ENCODE measurements at regions not wholly inside any gene's neighbourhood (a gene's known extent, or its start where the extent isn't known, plus 50 kb on each side); places are given as distances from the start of the nearest gene placed in this dataset.
"Not testable (repeated sequence)": the region's sequence is repeated elsewhere in the genome, so short reads cannot be mapped to it uniquely, and the experiment has no call there.

DNA sequence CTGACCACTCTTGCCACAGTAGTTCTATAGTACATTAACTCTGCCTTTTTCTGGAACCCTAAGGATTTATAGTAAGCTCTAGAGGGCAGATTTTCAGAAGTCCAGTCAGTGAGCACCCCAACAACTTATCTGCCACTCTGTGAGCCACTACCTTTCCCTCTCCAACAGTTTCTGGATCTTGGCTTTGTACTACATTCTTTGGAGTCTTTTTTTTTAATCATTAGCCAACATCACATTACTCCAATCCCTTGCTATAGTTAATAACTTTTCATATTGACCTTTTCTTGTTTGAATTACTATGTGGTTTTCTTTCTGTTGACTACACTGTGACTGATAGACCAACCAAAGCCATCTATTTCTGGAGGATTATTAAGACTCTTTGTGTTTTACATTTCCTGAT, 1596.7 kb upstream of the PRMT6 start:
- Mint-ChIP-seq H3K4me3 (no peak overlapping the region), H3K27ac (no peak overlapping the region), H3K27me3 (no peaks in the 10 kb centered on the region), H3K9me3 (peaks cover under 1% of the 10 kb centered on the region), H3K4me1 (no peaks in the 10 kb centered on the region), H3K36me3 (ENCODE audit: low read depth) (no peaks in the 10 kb centered on the region)
- intact Hi-C loops (cut with micrococcal nuclease) = no loop called here
- DNase-seq = no peak

DNA sequence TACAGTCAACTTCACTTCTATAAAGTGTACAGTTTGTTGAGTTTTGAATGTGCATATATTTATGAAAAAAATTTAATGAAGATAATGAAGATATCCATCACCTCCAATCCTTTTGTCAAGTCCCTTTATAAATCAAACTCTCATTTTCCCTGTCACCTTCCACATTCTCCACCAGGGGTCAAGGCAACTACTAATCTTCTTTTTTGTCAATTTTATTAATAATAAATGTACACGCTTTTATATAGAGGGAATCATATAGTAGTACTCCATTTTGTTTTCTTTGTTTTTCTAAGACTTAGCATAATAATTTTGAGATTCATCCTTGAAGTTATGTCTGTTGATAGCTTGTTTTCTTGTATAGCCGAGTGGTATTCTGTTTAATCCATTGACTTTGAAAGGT, 1594.2 kb upstream of the PRMT6 start:
- Mint-ChIP-seq H3K27ac (no peak overlapping the region), H3K9me3 (peaks cover 3% of the 10 kb centered on the region), H3K27me3 (no peaks in the 10 kb centered on the region), H3K4me3 (no peak overlapping the region), H3K36me3 (ENCODE audit: low read depth) (no peaks in the 10 kb centered on the region), H3K4me1 (no peaks in the 10 kb centered on the region)
- no peak for DNase-seq
- intact Hi-C loops (cut with micrococcal nuclease) = no loop called here

DNA sequence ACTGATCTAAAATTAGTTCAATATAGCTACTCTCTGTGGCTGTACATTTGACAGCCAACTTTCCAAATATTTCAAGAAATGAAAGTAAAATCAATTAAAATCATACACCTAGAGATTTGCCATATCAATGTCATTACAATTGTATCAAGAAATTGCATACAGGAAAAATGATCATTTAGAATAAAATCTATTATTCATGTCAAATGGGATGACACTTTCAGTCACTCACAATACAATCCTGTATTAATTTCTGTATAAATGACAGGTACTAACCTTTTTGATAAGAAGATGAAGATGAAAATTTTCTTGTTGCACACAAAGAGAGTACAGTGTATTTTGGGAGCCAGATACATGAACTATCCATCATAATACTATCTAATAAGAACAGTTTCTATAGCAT, 1588.9 kb upstream of the PRMT6 start:
- H3K4me1 Mint-ChIP-seq = no peaks in the 10 kb centered on the region
- H3K27me3 Mint-ChIP-seq = no peaks in the 10 kb centered on the region
- H3K27ac Mint-ChIP-seq = no peak overlapping the region
- H3K4me3 Mint-ChIP-seq = no peak overlapping the region
- H3K36me3 Mint-ChIP-seq (ENCODE audit: low read depth) = no peaks in the 10 kb centered on the region
- DNase-seq = no peak
- H3K9me3 Mint-ChIP-seq = peaks cover 5% of the 10 kb centered on the region
- intact Hi-C loops (cut with micrococcal nuclease) = no loop called here

DNA sequence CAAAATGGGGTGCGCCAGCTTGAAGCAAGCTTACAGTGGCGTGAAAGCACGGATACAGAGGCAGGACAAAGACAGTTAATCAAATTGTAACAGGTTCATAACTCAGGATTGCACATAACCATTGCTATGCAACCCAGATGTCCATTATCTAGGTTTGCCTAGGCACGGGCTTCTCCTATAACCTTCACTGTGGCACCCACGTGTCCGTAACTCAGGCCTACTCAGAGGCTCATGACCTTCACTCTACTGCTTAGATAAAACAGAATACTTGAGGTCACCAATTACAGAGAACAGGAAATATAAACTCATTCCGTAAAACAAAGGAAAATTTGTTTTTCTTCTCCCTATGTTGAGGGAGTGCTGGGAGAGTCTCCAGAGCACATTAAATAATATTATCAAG, 1585.9 kb upstream of the PRMT6 start:
- H3K4me1 Mint-ChIP-seq = not testable (repeated sequence)

DNA sequence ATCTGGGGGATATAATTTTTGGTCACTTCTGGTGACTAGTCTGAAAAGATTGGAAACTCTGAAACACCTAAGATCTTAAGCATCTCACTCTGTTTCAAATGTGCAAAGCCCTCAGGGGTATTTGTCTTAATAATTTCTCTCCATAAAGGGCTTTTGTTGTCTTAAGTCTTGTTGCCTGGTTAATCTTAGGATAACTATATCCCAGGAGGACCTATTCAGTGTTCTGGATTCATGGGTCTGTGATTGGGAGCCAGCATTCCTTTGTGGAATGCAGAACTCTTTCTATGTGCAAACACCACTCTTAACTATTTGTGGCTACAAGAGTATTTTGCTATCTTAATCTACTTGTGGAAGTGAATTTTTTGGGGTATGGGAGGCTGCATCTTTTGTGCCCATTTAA, 1573.0 kb upstream of the PRMT6 start:
- H3K4me1 Mint-ChIP-seq = no peaks in the 10 kb centered on the region

More for the DNA sequence above, 1585.9 kb upstream of the PRMT6 start:
- H3K9me3 Mint-ChIP-seq; H3K27ac Mint-ChIP-seq; intact Hi-C loops (cut with micrococcal nuclease); H3K4me3 Mint-ChIP-seq; H3K36me3 Mint-ChIP-seq (ENCODE audit: low read depth); DNase-seq; H3K27me3 Mint-ChIP-seq: not testable (repeated sequence)

DNA sequence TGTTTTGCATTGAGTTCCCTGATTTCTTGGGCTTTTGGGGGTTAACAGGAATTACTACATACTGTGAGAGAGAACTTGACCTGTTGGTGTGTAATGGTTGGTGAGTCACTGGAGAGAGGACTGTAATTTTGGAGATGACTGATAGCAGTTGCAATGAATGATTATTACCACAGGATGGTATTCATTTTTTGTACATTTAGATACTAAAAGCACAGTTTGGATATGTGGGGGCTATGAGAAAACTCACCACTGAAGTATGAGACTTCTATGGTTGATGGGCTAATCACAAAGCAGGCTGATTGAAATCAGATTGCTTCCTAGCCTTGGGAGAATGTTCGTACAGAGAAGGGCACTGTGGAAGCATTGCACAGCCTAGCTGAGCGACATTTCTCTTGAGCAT, 1571.3 kb upstream of the PRMT6 start:
- Mint-ChIP-seq H3K36me3 (ENCODE audit: low read depth) (no peaks in the 10 kb centered on the region), H3K27ac (no peak overlapping the region), H3K4me1 (no peaks in the 10 kb centered on the region), H3K9me3 (no peaks in the 10 kb centered on the region), H3K4me3 (no peak overlapping the region), H3K27me3 (no peaks in the 10 kb centered on the region)
- no peak for DNase-seq
- intact Hi-C loops (cut with micrococcal nuclease) = no loop called here

More for the DNA sequence above, 1573.0 kb upstream of the PRMT6 start:
- intact Hi-C loops (cut with micrococcal nuclease) = no loop called here
- Mint-ChIP-seq H3K4me3 (no peak overlapping the region), H3K36me3 (ENCODE audit: low read depth) (no peaks in the 10 kb centered on the region), H3K27me3 (no peaks in the 10 kb centered on the region), H3K27ac (no peak overlapping the region), H3K9me3 (no peaks in the 10 kb centered on the region)
- no peak for DNase-seq

DNA sequence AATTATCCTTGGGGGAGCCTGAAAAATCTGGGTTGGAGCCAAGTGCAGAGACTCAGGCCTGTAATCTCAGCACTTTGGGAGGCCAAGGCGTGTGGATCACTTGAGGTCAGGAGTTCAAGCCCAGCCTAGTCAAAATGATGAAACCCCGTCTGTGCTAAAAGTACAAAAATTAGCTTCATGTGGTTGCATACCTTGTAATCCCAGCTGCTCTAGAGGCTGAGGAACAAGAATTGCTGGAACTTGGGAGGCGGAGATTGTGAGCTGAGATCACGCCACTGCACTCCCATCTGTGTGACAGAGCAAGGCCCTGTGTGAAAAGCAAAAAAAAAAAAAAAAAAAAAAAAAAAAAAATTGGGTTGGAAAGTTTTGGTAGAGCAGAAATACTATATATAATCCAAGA, 1563.6 kb upstream of the PRMT6 start:
- Mint-ChIP-seq H3K4me1 (no peaks in the 10 kb centered on the region), H3K9me3 (peaks cover 7% of the 10 kb centered on the region), H3K27me3 (no peaks in the 10 kb centered on the region), H3K4me3 (no peak overlapping the region), H3K27ac (no peak overlapping the region), H3K36me3 (ENCODE audit: low read depth) (no peaks in the 10 kb centered on the region)
- intact Hi-C loops (cut with micrococcal nuclease) = no loop called here
- no peak for DNase-seq

DNA sequence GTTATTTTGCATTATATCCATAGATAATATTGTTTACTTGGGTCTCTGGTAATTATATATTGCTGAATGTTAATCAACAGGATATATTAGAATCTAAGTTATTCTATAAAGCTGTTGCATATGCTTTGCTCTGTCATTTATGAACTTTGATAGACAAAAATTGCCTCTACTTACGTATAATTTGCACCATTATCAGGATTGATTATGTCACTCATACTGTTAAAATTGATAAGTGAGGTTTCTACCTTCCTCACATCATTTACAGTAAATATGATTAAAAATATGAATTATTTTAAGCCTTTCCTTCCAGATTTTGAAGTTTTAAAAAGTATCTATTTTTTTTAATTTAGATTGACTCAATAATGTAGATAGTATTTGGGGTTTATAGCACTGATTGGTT, 1540.4 kb upstream of the PRMT6 start:
- no peak for DNase-seq
- no peaks in the 10 kb centered on the region for H3K27me3 Mint-ChIP-seq
- H3K9me3 Mint-ChIP-seq = no peaks in the 10 kb centered on the region
- no peak overlapping the region for H3K4me3 Mint-ChIP-seq
- H3K36me3 Mint-ChIP-seq (ENCODE audit: low read depth) = no peaks in the 10 kb centered on the region
- no peak overlapping the region for H3K27ac Mint-ChIP-seq
- H3K4me1 Mint-ChIP-seq = no peaks in the 10 kb centered on the region
- intact Hi-C loops (cut with micrococcal nuclease) = no loop called here

DNA sequence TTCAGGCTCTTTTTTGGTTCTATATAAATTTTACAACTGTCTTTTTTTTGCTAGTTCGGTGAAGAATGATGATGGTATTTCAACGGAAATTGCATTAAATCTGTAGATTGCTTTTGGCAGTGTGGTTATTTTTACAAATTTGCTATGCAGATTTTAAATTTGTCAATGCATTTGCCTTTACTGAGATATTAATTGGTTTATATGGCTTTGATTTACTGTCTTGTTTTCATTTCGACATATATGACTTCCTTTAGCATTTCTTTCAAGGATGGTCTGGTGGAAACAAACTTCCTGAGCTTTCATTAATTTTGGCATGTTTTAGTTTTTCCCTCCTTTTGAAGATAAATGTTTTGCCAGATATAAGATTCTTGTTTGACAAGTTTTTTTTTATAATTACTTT, 1522.5 kb upstream of the PRMT6 start:
- Mint-ChIP-seq H3K36me3 (ENCODE audit: low read depth) (no peaks in the 10 kb centered on the region), H3K27ac (no peak overlapping the region), H3K9me3 (peaks cover 13% of the 10 kb centered on the region), H3K4me3 (no peak overlapping the region), H3K27me3 (no peaks in the 10 kb centered on the region), H3K4me1 (no peaks in the 10 kb centered on the region)
- no peak for DNase-seq
- intact Hi-C loops (cut with micrococcal nuclease) = no loop called here

DNA sequence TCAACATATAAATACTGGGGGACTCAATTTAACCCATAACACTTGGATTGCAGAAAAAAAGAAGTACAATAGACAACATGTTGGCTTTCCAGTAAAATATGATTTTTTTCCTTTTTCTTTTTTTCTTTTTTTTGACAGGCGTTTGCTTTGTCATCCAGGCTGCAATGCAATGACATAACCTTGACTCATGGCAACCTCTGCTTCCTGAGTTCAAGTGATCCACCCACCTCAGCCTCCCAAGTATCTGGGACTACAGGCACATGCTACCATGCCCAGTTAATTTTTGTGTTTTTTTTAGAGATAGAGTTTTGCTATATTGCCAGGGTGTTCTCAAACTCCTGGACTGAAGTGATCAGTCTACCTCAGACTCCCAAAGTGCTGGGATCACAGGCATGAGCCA, 1512.0 kb upstream of the PRMT6 start:
- intact Hi-C loops (cut with micrococcal nuclease) = no loop called here
- peaks cover 4% of the 10 kb centered on the region for H3K9me3 Mint-ChIP-seq
- H3K4me3 Mint-ChIP-seq = no peak overlapping the region
- H3K27ac Mint-ChIP-seq = no peak overlapping the region
- no peaks in the 10 kb centered on the region for H3K4me1 Mint-ChIP-seq
- no peaks in the 10 kb centered on the region for H3K27me3 Mint-ChIP-seq
- no peaks in the 10 kb centered on the region for H3K36me3 Mint-ChIP-seq (ENCODE audit: low read depth)
- DNase-seq = no peak

DNA sequence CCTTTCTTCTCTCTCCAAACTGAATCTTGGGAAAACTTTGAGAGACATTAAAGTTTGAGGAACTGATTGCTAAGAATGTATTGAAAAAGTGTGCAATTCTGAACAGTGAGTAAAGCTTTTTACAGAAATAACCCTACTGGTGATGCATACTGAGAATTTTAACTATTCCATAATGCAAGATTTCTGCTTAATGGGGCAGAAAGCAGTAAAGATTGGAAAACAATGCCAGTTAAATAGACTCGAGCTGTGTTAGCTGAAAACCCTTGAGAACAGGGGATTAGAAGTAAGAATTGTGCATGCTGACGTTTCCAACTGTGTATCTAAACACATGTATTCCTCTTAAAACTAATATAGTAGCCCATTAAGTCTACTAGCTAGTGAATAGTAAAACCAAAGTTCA, 1500.2 kb upstream of the PRMT6 start:
- no peak for DNase-seq
- H3K27me3 Mint-ChIP-seq = no peaks in the 10 kb centered on the region
- no peak overlapping the region for H3K4me3 Mint-ChIP-seq
- intact Hi-C loops (cut with micrococcal nuclease) = no loop called here
- no peaks in the 10 kb centered on the region for H3K4me1 Mint-ChIP-seq
- no peak overlapping the region for H3K27ac Mint-ChIP-seq
- H3K36me3 Mint-ChIP-seq (ENCODE audit: low read depth) = no peaks in the 10 kb centered on the region
- H3K9me3 Mint-ChIP-seq = no peaks in the 10 kb centered on the region

DNA sequence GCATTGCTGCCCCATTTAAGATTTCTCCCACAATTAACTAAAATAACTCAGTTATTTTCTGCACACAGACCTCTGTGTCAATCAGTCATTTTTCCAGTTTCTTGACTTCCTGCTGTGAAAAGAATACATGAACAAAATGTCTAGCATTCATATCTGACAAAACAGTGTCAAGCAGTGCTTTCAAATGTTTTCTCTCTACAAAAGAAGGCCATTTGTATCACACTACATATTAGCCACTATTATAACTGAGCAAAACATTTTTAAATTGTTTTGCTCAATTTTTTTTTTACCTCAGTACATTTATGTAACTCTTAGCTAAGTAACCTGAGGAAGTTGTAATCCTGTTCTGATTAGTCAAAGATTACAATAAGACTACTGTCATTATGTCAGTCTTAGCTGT, 1498.5 kb upstream of the PRMT6 start:
- Mint-ChIP-seq H3K4me3 (no peak overlapping the region), H3K4me1 (no peaks in the 10 kb centered on the region), H3K27me3 (no peaks in the 10 kb centered on the region), H3K27ac (no peak overlapping the region), H3K9me3 (no peaks in the 10 kb centered on the region), H3K36me3 (ENCODE audit: low read depth) (no peaks in the 10 kb centered on the region)
- intact Hi-C loops (cut with micrococcal nuclease) = no loop called here
- no peak for DNase-seq

DNA sequence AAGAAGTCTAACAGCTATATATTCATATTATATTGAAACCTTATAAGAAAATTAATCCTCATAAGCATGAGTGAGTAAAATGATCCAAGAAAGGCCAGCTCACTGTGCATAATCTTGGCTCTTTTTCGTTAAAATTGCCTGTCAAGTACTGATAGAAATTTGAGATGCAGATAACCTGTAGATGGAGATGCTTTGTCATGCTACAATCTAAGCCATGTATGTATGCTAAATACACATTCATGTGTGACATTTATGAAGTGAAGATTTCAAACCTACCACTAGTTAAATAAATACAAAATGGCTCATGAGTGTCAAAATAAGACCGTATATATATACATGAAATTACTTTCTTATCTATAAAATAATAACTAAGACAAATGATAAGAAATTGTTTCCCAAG, 1491.5 kb upstream of the PRMT6 start:
- no peak overlapping the region for H3K27ac Mint-ChIP-seq
- no peaks in the 10 kb centered on the region for H3K36me3 Mint-ChIP-seq (ENCODE audit: low read depth)
- H3K9me3 Mint-ChIP-seq = no peaks in the 10 kb centered on the region
- no peak overlapping the region for H3K4me3 Mint-ChIP-seq
- intact Hi-C loops (cut with micrococcal nuclease) = no loop called here
- no peak for DNase-seq
- no peaks in the 10 kb centered on the region for H3K4me1 Mint-ChIP-seq
- H3K27me3 Mint-ChIP-seq = no peaks in the 10 kb centered on the region

DNA sequence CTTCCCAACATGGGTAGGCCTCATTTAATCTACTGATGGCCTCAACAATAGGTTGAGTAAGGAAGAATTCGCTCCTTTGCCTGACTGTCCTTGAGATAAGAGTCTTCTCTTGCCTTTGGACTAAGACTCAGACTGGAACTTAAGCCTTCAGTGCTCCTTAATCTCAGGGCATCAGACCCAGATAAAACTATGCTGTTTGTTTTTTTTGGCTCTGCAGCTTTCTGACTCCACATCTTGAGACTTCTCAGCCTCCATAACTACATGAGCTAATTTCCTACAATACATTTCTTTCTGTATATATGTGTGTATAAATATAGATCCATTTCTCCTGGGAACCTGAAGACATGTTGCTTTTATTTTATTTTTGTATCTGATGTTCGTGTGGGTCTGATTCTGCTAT, 1470.7 kb upstream of the PRMT6 start:
- Mint-ChIP-seq H3K9me3 (peaks cover 11% of the 10 kb centered on the region), H3K36me3 (ENCODE audit: low read depth) (no peaks in the 10 kb centered on the region), H3K27ac (no peak overlapping the region), H3K27me3 (no peaks in the 10 kb centered on the region), H3K4me1 (no peaks in the 10 kb centered on the region), H3K4me3 (no peak overlapping the region)
- no peak for DNase-seq
- intact Hi-C loops (cut with micrococcal nuclease) = no loop called here

DNA sequence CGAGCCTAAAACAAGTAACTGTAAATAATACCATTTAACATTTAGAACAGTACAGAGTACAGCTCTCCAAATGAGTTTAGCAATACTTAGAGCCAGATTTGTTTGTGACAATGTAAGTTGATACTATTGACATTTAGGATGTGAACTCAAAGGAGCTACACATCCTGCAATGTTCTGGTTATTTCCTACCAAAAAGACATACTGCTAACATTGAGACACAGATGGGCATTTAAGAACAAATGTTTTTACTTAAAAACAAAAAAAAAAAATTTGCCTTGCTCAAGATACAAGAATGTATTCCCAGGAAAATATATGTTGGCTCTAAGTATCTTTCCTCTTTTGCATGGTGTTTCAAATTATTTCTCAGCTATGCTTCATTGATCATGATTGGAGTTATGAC, 1464.8 kb upstream of the PRMT6 start:
- no peak overlapping the region for H3K27ac Mint-ChIP-seq
- intact Hi-C loops (cut with micrococcal nuclease) = no loop called here
- no peaks in the 10 kb centered on the region for H3K27me3 Mint-ChIP-seq
- DNase-seq = no peak
- H3K36me3 Mint-ChIP-seq (ENCODE audit: low read depth) = no peaks in the 10 kb centered on the region
- H3K4me1 Mint-ChIP-seq = no peaks in the 10 kb centered on the region
- H3K9me3 Mint-ChIP-seq = peaks cover 7% of the 10 kb centered on the region
- H3K4me3 Mint-ChIP-seq = no peak overlapping the region

DNA sequence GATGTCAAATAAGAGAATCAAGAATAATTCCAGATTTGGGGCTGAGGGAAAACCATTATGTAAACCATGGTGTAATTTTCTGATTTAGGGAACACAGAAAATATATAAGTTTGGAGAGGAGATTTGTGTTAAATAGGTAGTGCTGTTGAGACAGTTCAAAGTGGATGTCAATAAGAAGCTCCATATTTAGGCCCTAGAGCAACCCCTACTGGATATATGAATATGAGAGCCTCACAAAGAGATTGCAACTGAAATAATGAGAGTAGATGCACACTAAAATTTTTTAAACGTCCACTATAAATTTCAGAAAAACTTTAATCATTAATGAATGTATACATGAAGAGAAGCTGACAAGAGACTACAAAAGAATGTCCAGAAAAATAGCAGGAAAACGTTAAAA, 1447.8 kb upstream of the PRMT6 start:
- Mint-ChIP-seq H3K27ac (no peak overlapping the region), H3K36me3 (ENCODE audit: low read depth) (no peaks in the 10 kb centered on the region), H3K4me3 (no peak overlapping the region), H3K9me3 (no peaks in the 10 kb centered on the region), H3K4me1 (no peaks in the 10 kb centered on the region), H3K27me3 (no peaks in the 10 kb centered on the region)
- intact Hi-C loops (cut with micrococcal nuclease) = no loop called here
- no peak for DNase-seq

Measured in activated CD4-positive, alpha-beta T cell treated with anti-CD3 and anti-CD28 coated beads, Interleukin-2, amount 10 ng/mL, durations not matched to agents 24 days and 14 days (primary cell).